GM12878 (cell line): ENCODE measurements at regions not wholly inside any gene's neighbourhood (a gene's known extent, or its start where the extent isn't known, plus 50 kb on each side); places are given as distances from the start of the nearest gene placed in this dataset.

ENCODE experiments used
- ATAC-seq: fragments of 200-7000 bp; cut with Tn5 transposase; 3 replicates; pipeline ENCODE4 v1.9.1; 2020; ENCODE audit warnings: mild to moderate bottlenecking, moderate library complexity
- BruUV-seq: library from RNA; stranded (reverse); fragments of 400-500 nt; replicated peaks from 2 replicates; lab custom pipeline; 2021; lab: Mats Ljungman, UMichigan
- CTCF ChIA-PET: fragments of 300-600 bp; sonication (Branson Sonifier 250); formaldehyde crosslinking; extraction: SDS; loops from one replicate; lab custom pipeline; 2021; ENCODE audit warnings: inconsistent platforms; lab: Yijun Ruan, JAX
- POLR2A ChIA-PET: fragments of 350-600 bp; formaldehyde crosslinking; extraction: SDS; loops from one replicate; lab custom pipeline; 2021; ENCODE audit warnings: inconsistent platforms; lab: Charles Lee
- RAD21 ChIA-PET: fragments of 300-600 bp; sonication (Branson Sonifier 250); formaldehyde crosslinking; loops from one replicate; lab custom pipeline; 2023; ENCODE audit warnings: antibody characterized with exemption; ENCODE audit not compliant: unreplicated experiment; lab: Charles Lee
- SMC1A ChIA-PET: fragments of 300-600 bp; sonication (Branson Sonifier 250); formaldehyde crosslinking; loops from one replicate; lab custom pipeline; 2023; ENCODE audit not compliant: unreplicated experiment, uncharacterized antibody; lab: Charles Lee
- DNase-seq: peaks from one replicate; pipeline ENCODE4 v3.0.0-alpha.2; 2011; ENCODE audit warnings: low read depth, low spot score
- FAIRE-seq: peaks from 3 replicates; lab custom pipeline; 2011; peaks lifted over from hg19 to GRCh38; lab: Jason Lieb, UNC
- H2AFZ ChIP-seq: 2 replicates; pipeline ENCODE4 v1.6.0; 2011; ENCODE audit warnings: low read depth, low read length, control low read depth; ENCODE audit not compliant: control insufficient read depth
- H3K27ac ChIP-seq: 2 replicates; pipeline ENCODE4 v1.5.1; 2011; ENCODE audit warnings: control low read depth; ENCODE audit not compliant: control insufficient read depth, insufficient read depth
- H3K27me3 ChIP-seq, 2 experiments: replicated peaks in 1 of 2; 2 replicates each; pipeline versions ENCODE4 v1.6.0 to v1.6.1; 2011; ENCODE audit warnings: low read length in 1 of 2; ENCODE audit not compliant: control insufficient read depth in 2 of 2, insufficient read depth in 2 of 2
- H3K36me3 ChIP-seq, 2 experiments: 2 replicates each; pipeline ENCODE4 v1.5.1; 2011; ENCODE audit warnings: low read length in 1 of 2; ENCODE audit not compliant: control insufficient read depth in 2 of 2, insufficient read depth in 2 of 2
- H3K4me1 ChIP-seq: 2 replicates; pipeline ENCODE4 v1.6.1; 2011; ENCODE audit warnings: mild to moderate bottlenecking, low read length, moderate library complexity, mixed read lengths; ENCODE audit not compliant: control insufficient read depth, insufficient read depth
- H3K4me2 ChIP-seq: 2 replicates; pipeline ENCODE4 v1.6.0; 2011; ENCODE audit warnings: control low read depth; ENCODE audit not compliant: control insufficient read depth, insufficient read depth
- H3K4me3 ChIP-seq: fragments of 200-600 bp; sonication (generic); 2 replicates; pipeline ENCODE4 v1.5.1; 2016
- H3K79me2 ChIP-seq: 2 replicates; pipeline ENCODE4 v1.6.0; 2011; ENCODE audit warnings: low read length; ENCODE audit not compliant: control insufficient read depth, insufficient read depth
- H3K9ac ChIP-seq: 2 replicates; pipeline ENCODE4 v1.8.0; 2011; ENCODE audit warnings: low read length, control low read depth, mixed read lengths; ENCODE audit not compliant: control insufficient read depth, insufficient read depth
- H3K9me3 ChIP-seq: replicated peaks from 3 replicates; pipeline ENCODE4 v1.5.1; 2011; ENCODE audit warnings: mild to moderate bottlenecking, low read length; ENCODE audit not compliant: control insufficient read depth, insufficient read depth
- H4K20me1 ChIP-seq: 2 replicates; pipeline ENCODE4 v1.6.0; 2011; ENCODE audit not compliant: control insufficient read depth, insufficient read depth
- IRF4 ChIP-seq: IDR thresholded peaks from 2 replicates; pipeline ENCODE4 v1.6.1; 2011; ENCODE audit warnings: low read depth, low read length
- RAD51 ChIP-seq: fragments of 450-650 bp; IDR thresholded peaks from 2 replicates; pipeline ENCODE4 v1.6.1; 2016; ENCODE audit warnings: moderate library complexity, mild to moderate bottlenecking, inconsistent platforms
- SKIL ChIP-seq: fragments of 450-650 bp; IDR thresholded peaks from 2 replicates; pipeline ENCODE4 v1.6.1; 2017; ENCODE audit warnings: mild to moderate bottlenecking, low read depth, inconsistent platforms; ENCODE audit not compliant: poor library complexity, severe bottlenecking
- SMAD1 ChIP-seq: fragments of 450-650 bp; IDR thresholded peaks from 2 replicates; pipeline ENCODE4 v1.6.1; 2018; ENCODE audit warnings: mild to moderate bottlenecking, low read depth; ENCODE audit not compliant: partially characterized antibody
- SUPT20H ChIP-seq: IDR thresholded peaks from 2 replicates; pipeline ENCODE4 v1.6.1; 2011; ENCODE audit warnings: low read depth, mild to moderate bottlenecking, low read length, moderate library complexity, borderline replicate concordance; ENCODE audit not compliant: control insufficient read depth
- WRNIP1 ChIP-seq: IDR thresholded peaks from 2 replicates; pipeline ENCODE4 v1.6.1; 2011; ENCODE audit warnings: low read depth, low read length, improper control_type of control experiment, borderline replicate concordance
- ZNF217 ChIP-seq: fragments of 450-650 bp; IDR thresholded peaks from 2 replicates; pipeline ENCODE4 v1.6.1; 2017; ENCODE audit warnings: antibody characterized with exemption, mild to moderate bottlenecking
- WGBS: methylation state at CpG from one replicate; pipeline ENCODE4 v1.1.6; 2016; ENCODE audit warnings: low lambda C conversion rate; ENCODE audit not compliant: insufficient replicate concordance, insufficient coverage; ENCODE audit errors: missing lambda C conversion rate; 5-methylcytosine and 5-hydroxymethylcytosine counted together
- in situ Hi-C: fragments of 300-500 bp; cut with MboI; formaldehyde crosslinking; loops from 9 replicates; pipeline ENCODE4 v1.14.3; 2018; ENCODE audit warnings: mixed read lengths
- intact Hi-C: fragments of 100-400 bp; cut with micrococcal nuclease; formaldehyde crosslinking; loops from one replicate; pipeline ENCODE4 v1.14.2; 2022; ENCODE audit not compliant: unreplicated experiment
- TF ChIP-seq, protein P1 (sequence below): fragments of 450-650 bp; conservative IDR thresholded peaks from 2 replicates; pipeline ENCODE4 v1.6.1; 2017; ENCODE audit warnings: mild to moderate bottlenecking, moderate library complexity

DNA sequence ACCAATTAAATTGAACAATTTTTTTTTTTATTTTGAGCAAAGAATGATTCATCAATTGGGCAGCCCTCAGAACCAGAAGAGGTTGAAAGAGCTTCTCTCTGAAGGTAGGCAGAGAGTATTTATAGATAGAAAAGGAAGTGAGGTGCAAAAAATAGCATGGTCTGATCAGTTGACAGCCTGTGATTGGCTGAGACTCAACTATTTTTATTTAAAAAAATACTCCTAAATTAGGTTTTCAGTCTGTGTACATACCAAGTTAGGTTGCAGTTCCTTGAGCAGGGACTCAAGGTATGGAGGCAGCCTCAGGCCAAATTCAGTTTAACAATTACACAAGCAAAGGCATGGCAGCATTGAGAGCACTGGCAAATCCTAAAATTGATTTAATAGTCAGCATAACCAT, 1074.7 kb downstream of the SORCS1 start (continued):
- no peak for TF ChIP-seq WRNIP1
- TF ChIP-seq ZNF217: no peak
- TF ChIP-seq, all 136 proteins: peak for 0

GRCh38 chr10:106086391-106086790, 1078.1 kb downstream of the SORCS1 start:
- SMC1A ChIA-PET: no interaction called here
- Histone ChIP-seq H2AFZ (no peak overlapping the region), H3K27me3 (no peaks in the 10 kb centered on the region), H3K4me3 (no peak overlapping the region), H3K9me3 (no peaks in the 10 kb centered on the region), H3K4me2 (no peak overlapping the region), H4K20me1 (no peaks in the 10 kb centered on the region), H3K27ac (no peak overlapping the region), H3K4me1 (no peaks in the 10 kb centered on the region), H3K79me2 (no peaks in the 10 kb centered on the region), H3K36me3 (no peaks in the 10 kb centered on the region), H3K9ac (no peak overlapping the region)
- BruUV-seq: no TSS peak
- TF ChIP-seq SUPT20H (no peak), SKIL (no peak), RAD51 (no peak), SMAD1 (no peak), IRF4 (no peak)
- TF ChIP-seq, protein P1, sequence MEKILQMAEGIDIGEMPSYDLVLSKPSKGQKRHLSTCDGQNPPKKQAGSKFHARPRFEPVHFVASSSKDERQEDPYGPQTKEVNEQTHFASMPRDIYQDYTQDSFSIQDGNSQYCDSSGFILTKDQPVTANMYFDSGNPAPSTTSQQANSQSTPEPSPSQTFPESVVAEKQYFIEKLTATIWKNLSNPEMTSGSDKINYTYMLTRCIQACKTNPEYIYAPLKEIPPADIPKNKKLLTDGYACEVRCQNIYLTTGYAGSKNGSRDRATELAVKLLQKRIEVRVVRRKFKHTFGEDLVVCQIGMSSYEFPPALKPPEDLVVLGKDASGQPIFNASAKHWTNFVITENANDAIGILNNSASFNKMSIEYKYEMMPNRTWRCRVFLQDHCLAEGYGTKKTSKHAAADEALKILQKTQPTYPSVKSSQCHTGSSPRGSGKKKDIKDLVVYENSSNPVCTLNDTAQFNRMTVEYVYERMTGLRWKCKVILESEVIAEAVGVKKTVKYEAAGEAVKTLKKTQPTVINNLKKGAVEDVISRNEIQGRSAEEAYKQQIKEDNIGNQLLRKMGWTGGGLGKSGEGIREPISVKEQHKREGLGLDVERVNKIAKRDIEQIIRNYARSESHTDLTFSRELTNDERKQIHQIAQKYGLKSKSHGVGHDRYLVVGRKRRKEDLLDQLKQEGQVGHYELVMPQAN: no peak
- POLR2A ChIA-PET: no interaction called here
- DNase-seq (no peak), FAIRE-seq (no peak), ATAC-seq (no peak)
- in situ Hi-C loops: no loop called here
- CTCF ChIA-PET: no interaction called here
- 75% methylated on average over 1 of the region's 1 CpG for WGBS
- intact Hi-C loops: no loop called here
- RAD21 ChIA-PET: no interaction called here
